22Rv1 (cell line): ENCODE measurements at regions not wholly inside any gene's neighbourhood (a gene's known extent, or its start where the extent isn't known, plus 50 kb on each side); places are given as distances from the start of the nearest gene placed in this dataset.

Source experiments
- CTCF ChIP-seq: fragments of 450-650 bp; IDR thresholded peaks from 2 replicates; pipeline ENCODE4 v1.5.1; 2017; ENCODE audit warnings: mild to moderate bottlenecking
- ZFX ChIP-seq: fragments of 450-650 bp; IDR thresholded peaks from 2 replicates; pipeline ENCODE4 v1.6.1; 2017; ENCODE audit warnings: antibody characterized with exemption, borderline replicate concordance

DNA sequence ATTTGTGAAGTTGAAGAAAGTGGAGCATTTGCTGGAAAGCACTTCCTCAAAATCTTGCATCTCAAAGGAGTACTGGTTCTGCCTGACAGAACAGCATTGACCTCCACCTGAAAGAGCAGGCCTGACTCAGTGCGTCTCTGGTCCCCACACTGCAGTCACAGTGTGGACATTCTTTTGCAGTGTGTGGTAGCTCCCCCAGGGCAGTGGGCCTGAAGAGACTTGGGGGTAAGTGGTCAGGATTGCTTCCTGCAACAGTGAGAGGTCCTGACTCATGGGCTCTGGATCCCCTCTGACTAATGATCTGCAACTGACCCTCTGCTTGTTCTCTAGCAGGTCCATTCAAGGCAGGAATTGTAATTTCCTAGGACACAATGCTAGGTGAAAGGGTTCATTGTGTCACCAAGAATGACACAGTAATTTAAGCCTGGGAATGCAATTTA lies 204.9 kb upstream of the KCNJ16 start:
- no peak for TF ChIP-seq CTCF
- TF ChIP-seq ZFX, result no peak
